ENCODE measurements at regions not wholly inside any gene's neighbourhood (a gene's known extent, or its start where the extent isn't known, plus 50 kb on each side); places are given as distances from the start of the nearest gene placed in this dataset.

DNA sequence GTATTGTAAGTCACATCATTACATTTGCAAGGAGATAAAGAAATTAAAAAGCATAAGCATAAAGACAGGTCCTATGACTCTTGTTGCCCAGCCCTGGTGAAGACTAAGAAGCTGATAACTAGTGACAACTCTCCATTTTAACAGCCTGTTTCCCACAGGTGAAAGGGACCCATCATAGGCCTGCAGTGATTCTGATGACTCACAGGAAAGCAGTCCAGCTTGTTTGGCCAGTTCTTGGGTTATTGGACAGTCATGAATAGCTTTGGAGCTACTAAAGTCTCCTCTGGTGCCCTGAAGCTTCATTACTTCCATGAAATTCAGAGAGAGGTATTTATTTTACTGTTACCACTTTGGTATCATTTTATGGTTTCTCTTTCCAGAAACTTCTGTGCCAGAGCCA is 55.5 kb upstream of the DYRK2 start:
- TF ChIP-seq, protein P1, sequence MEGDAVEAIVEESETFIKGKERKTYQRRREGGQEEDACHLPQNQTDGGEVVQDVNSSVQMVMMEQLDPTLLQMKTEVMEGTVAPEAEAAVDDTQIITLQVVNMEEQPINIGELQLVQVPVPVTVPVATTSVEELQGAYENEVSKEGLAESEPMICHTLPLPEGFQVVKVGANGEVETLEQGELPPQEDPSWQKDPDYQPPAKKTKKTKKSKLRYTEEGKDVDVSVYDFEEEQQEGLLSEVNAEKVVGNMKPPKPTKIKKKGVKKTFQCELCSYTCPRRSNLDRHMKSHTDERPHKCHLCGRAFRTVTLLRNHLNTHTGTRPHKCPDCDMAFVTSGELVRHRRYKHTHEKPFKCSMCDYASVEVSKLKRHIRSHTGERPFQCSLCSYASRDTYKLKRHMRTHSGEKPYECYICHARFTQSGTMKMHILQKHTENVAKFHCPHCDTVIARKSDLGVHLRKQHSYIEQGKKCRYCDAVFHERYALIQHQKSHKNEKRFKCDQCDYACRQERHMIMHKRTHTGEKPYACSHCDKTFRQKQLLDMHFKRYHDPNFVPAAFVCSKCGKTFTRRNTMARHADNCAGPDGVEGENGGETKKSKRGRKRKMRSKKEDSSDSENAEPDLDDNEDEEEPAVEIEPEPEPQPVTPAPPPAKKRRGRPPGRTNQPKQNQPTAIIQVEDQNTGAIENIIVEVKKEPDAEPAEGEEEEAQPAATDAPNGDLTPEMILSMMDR (conservative IDR thresholded peaks at IDR 0.05; ENCODE audit: low read depth, low read length), result no peak
- TF ChIP-seq BHLHE40 (IDR thresholded peaks at IDR 0.05; ENCODE audit: low read depth, low read length) (no peak), SMC3 (IDR thresholded peaks at IDR 0.05; ENCODE audit: low read depth, low read length) (no peak), RFX5 (IDR thresholded peaks at IDR 0.05; ENCODE audit: low read depth, low read length) (no peak), RCOR1 (IDR thresholded peaks at IDR 0.05; ENCODE audit: insufficient replicate concordance, low read length) (no peak), POLR2A (IDR thresholded peaks at IDR 0.05; ENCODE audit: low read depth, low read length) (no peak), RAD21 (IDR thresholded peaks at IDR 0.05; ENCODE audit: low read length) (no peak), FOS (IDR thresholded peaks at IDR 0.05; ENCODE audit: low read depth, low read length) (no peak), USF2 (IDR thresholded peaks at IDR 0.05; ENCODE audit: low read depth, low read length) (no peak), CEBPB (IDR thresholded peaks at IDR 0.05; ENCODE audit: low read depth, low read length) (no peak)
- TF ChIP-seq, protein P2, sequence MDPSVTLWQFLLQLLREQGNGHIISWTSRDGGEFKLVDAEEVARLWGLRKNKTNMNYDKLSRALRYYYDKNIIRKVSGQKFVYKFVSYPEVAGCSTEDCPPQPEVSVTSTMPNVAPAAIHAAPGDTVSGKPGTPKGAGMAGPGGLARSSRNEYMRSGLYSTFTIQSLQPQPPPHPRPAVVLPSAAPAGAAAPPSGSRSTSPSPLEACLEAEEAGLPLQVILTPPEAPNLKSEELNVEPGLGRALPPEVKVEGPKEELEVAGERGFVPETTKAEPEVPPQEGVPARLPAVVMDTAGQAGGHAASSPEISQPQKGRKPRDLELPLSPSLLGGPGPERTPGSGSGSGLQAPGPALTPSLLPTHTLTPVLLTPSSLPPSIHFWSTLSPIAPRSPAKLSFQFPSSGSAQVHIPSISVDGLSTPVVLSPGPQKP (IDR thresholded peaks at IDR 0.05; ENCODE audit: borderline replicate concordance, low read depth, low read length), result no peak
